Stimulated activated naive CD4-positive, alpha-beta T cell treated with Interleukin-2 at 50 U/mL for 16 hours (primary cell): ENCODE measurements at regions not wholly inside any gene's neighbourhood (a gene's known extent, or its start where the extent isn't known, plus 50 kb on each side); places are given as distances from the start of the nearest gene placed in this dataset.

Experiments used
- DNase-seq: peaks from one replicate; lab custom pipeline; 2025; lab: John Stamatoyannopoulos, UW

- no peak for DNase-seq
Measured at GRCh38 chr1:229964281-229964680, 102.8 kb upstream of the GALNT2 start.

GRCh38 chr1:229970714-229971113 lies 96.3 kb upstream of the GALNT2 start:
- DNase-seq, result no peak

- DNase-seq, result no peak
Measured at GRCh38 chr1:229971141-229971540, 95.9 kb upstream of the GALNT2 start.

- DNase-seq, result no peak
Measured at GRCh38 chr1:229972600-229973296, 94.3 kb upstream of the GALNT2 start.

- DNase-seq, result no peak
Measured at GRCh38 chr1:229973297-229973612, 93.8 kb upstream of the GALNT2 start.

DNA sequence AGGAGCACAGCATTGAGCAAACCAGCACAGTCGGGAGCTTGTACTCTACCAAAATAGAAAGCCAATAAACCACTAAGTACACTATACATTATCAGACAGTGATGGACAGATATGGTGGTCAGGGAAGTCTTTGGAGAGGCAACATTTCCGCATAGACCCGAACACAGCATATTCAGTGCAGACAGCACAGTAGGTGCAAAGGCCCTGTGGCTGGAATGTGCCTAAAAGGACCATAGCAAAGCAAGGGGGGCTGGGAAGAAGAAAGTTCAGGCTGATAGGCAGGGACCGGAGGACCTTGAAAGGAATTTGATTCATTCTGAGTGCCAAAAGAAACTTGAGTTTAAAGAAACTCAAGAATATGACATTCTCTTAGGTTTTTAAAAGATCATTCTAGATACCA lies 92.0 kb upstream of the GALNT2 start:
- no peak for DNase-seq

DNA sequence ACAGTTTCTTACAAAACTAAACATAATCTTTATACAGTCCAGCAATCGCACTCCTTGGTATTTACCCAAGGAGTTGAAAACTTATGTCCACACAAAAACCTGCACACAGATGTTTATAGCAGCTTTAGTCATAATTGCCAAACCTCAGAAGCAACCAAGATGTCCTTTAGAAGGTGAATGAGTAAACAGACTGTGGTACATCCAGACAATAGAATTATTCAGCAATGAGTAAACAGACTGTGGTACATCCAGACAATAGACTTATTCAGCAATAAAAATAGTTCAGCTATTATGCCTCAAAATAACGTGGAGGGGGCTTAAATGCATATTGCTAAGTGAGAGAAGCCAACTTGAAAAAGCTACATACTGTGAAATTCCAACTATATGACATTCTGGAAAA lies 87.0 kb upstream of the GALNT2 start:
- DNase-seq, result no peak

- DNase-seq, result no peak
Measured at GRCh38 chr1:229981736-229982135, 85.3 kb upstream of the GALNT2 start.

- DNase-seq, result no peak
Measured at GRCh38 chr1:229984310-229984991, 82.6 kb upstream of the GALNT2 start.

DNA sequence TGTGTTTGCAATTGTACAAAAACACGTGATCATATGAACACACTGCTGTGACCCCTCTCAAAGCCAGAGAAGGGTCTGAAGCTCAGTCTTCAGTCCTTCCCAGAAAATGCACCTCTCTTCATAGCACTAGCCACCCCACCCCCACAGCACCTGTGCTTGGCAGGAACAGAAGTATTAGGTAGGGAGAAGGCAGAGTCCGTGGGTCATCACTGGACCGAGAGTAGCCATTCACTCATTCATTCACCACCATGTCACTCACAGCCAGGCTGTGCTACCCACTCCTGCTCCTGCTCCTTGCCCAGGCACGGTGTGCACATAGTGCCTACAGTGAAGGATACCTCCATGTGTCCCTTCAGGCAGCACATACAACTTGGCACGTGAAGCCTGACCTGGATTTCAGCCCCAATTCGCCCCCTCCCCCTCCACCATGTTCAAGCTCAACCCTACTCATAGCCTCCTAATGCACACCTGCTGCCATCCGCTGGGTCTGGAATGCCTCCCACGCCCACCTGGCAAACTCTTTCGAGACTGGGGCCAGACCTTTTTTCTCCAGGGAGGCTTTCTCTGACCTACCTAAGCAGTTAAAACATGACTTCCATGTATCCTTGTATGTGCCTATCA lies 81.9 kb upstream of the GALNT2 start:
- DNase-seq, result no peak

DNA sequence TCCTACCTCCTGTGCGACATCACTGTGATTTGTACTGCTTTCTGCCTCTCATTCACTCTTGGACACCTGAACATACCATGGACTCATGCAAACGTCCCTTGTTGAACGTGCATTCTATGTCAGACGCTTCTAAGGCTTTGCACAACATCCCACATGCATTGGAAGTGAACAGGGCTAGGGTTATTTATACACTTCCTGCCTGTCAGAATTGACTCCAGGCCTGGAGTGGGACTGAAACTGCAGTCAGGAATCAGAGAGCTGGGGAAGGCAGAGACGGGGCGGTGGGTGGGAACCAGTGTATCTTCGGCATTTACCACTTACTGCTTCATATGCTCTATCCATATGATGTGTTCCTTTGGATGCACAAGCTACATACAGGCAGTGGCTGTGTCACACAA lies 81.4 kb upstream of the GALNT2 start:
- no peak for DNase-seq

GRCh38 chr1:229986737-229987337 lies 80.2 kb upstream of the GALNT2 start:
- DNase-seq, result no peak

DNA sequence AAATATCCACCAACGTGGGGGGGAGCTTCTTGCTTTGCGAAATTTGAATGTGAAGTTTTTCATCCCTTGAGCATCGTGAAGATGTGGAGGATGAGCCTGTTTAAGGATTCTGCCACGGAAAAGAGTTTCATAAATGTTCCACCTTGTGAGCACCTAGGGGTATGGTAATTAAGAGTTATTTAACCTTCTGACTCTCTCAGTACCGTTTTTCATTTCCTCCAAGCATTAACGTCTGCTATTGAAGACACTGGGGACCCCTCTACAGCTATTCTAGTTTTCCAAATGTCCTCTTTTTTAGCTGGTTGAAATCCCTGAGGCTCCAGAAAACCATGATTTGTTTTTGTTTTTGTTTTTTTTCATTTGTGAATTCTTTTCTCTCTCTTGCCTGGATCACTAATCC lies 79.1 kb upstream of the GALNT2 start:
- DNase-seq, result no peak

GRCh38 chr1:229988534-229988933 lies 78.5 kb upstream of the GALNT2 start:
- DNase-seq, result no peak

- DNase-seq, result no peak
Measured at GRCh38 chr1:229989591-229990248, 77.3 kb upstream of the GALNT2 start.

GRCh38 chr1:229990326-229990725 lies 76.7 kb upstream of the GALNT2 start:
- DNase-seq, result no peak

DNA sequence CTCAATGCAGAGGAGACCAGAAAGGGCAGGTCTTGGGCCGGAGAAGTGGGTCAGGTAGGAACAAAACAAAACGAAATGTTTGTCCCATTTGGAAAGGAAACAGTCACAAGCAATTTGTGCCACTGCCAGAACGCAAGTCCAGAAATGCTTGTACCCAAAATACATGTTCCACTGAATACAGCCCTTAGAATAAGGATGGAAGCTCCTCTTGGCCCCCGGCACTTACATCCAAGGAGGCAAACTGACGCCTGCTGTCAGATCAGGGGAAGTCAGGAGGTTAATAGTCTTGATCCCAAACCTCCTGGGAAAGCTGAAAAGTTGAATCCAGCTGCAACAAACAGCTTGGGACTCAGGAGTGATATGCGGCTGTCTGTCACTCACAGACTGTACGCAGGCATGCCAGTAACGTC lies 75.9 kb upstream of the GALNT2 start:
- no peak for DNase-seq

GRCh38 chr1:229991724-229992333 lies 75.2 kb upstream of the GALNT2 start:
- DNase-seq, result no peak

DNA sequence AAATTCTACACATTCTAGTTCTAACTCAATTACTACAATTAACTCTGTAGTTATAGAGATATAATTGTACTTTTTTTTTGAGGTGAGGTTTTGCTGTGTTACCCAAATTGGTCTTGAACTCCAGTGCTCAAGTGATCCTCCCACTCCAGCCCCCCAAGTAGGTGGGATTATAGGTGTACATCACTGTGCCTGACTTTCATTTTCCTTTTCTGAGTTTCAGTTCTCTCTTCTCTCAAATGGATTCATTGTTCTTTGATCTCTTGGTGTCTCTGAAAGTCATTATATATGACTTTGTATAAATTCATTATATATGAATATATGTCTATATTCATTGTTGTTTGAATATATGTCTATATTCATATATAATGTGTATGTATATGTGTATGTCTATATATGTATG lies 74.0 kb upstream of the GALNT2 start:
- no peak for DNase-seq

DNA sequence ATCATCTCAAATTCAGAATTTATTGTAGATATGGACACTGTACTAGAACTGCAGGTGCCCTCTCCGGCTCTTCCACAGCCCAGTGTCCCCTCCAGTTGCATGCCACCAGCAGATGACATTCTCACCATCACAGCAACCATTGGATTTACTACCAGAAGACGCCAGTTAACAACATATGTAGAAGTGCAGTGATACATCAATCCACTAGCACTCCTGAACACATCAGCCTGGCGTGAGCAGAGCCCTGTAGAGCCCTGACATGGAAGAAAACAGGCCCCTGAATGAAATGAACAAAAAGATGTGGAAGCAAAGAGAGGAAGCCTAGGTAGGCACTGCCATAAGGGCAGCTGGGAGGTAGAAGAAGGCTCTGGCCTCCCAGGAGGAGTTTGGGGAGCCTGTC lies 73.1 kb upstream of the GALNT2 start:
- no peak for DNase-seq

DNA sequence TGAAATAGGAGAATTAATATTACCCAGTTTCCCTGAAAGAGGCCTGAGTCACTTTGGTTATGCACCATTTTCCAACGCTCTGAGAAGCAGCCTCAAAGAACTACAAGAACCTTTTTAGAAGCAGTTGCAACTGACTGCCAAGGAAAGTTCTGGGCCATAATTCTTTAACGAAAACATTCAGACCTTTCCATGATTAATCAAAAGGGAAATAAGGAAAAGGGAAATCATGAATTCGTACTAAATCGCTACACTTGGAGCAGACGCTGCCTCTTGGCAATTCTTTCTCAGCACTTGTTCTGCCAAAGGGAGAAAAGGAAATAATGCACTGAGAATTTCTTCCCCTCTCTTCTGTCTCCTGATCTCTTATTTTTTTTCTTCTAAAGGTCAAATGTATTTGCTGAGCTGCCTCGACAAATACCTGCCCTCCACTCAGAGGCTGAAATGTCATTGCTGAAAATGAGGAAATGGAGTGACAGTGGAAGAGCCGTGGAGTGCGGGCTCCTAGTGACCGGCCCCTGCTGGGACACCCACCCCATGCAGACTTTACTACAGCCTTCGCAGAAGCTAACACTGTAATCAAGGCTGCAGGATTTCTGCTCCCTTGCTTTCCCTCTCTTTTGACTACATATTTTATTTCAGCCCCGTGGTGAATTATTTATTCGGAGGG lies 67.9 kb upstream of the GALNT2 start:
- DNase-seq, result no peak
